ENCODE measurements at regions not wholly inside any gene's neighbourhood (a gene's known extent, or its start where the extent isn't known, plus 50 kb on each side); places are given as distances from the start of the nearest gene placed in this dataset.

GRCh38 chr21:19922122-19922521 lies 1076.1 kb upstream of the NCAM2 start:
- no peak for DNase-seq
- in situ Hi-C loops (cut with MboI; ENCODE audit: low pct_unique_long_range_greater_than_20kb, low sequenced_read_pairs): no loop called here

- in situ Hi-C loops (cut with MboI; ENCODE audit: low pct_unique_long_range_greater_than_20kb, low sequenced_read_pairs): no loop called here
- no peak for DNase-seq
Observed at GRCh38 chr21:19935467-19935866, 1062.7 kb upstream of the NCAM2 start.

- no peak for DNase-seq
- in situ Hi-C loops (cut with MboI; ENCODE audit: low pct_unique_long_range_greater_than_20kb, low sequenced_read_pairs): no loop called here
Observed at GRCh38 chr21:19937619-19938018, 1060.6 kb upstream of the NCAM2 start.

GRCh38 chr21:19941626-19942025 lies 1056.6 kb upstream of the NCAM2 start:
- in situ Hi-C loops (cut with MboI; ENCODE audit: low pct_unique_long_range_greater_than_20kb, low sequenced_read_pairs): no loop called here
- no peak for DNase-seq

- DNase-seq: no peak
- in situ Hi-C loops (cut with MboI; ENCODE audit: low pct_unique_long_range_greater_than_20kb, low sequenced_read_pairs): no loop called here
Observed at GRCh38 chr21:19950347-19950746, 1047.9 kb upstream of the NCAM2 start.

- in situ Hi-C loops (cut with MboI; ENCODE audit: low pct_unique_long_range_greater_than_20kb, low sequenced_read_pairs): no loop called here
- DNase-seq: no peak
Observed at GRCh38 chr21:19969156-19969555, 1029.1 kb upstream of the NCAM2 start.

GRCh38 chr21:19981938-19982337 lies 1016.3 kb upstream of the NCAM2 start:
- peak; percentile 12 for DNase-seq
- in situ Hi-C loops (cut with MboI; ENCODE audit: low pct_unique_long_range_greater_than_20kb, low sequenced_read_pairs): no loop called here

- in situ Hi-C loops (cut with MboI; ENCODE audit: low pct_unique_long_range_greater_than_20kb, low sequenced_read_pairs): no loop called here
- no peak for DNase-seq
Observed at GRCh38 chr21:19986396-19986795, 1011.8 kb upstream of the NCAM2 start.

GRCh38 chr21:19987671-19988070 lies 1010.5 kb upstream of the NCAM2 start:
- in situ Hi-C loops (cut with MboI; ENCODE audit: low pct_unique_long_range_greater_than_20kb, low sequenced_read_pairs): no loop called here
- no peak for DNase-seq

GRCh38 chr21:19992540-19992939 lies 1005.7 kb upstream of the NCAM2 start:
- in situ Hi-C loops (cut with MboI; ENCODE audit: low pct_unique_long_range_greater_than_20kb, low sequenced_read_pairs): no loop called here
- DNase-seq: no peak

- DNase-seq: no peak
- in situ Hi-C loops (cut with MboI; ENCODE audit: low pct_unique_long_range_greater_than_20kb, low sequenced_read_pairs): no loop called here
Observed at GRCh38 chr21:19993268-19993667, 1004.9 kb upstream of the NCAM2 start.

GRCh38 chr21:19995253-19995652 lies 1003.0 kb upstream of the NCAM2 start:
- DNase-seq: peak; percentile 97
- in situ Hi-C loops (cut with MboI; ENCODE audit: low pct_unique_long_range_greater_than_20kb, low sequenced_read_pairs): no loop called here

GRCh38 chr21:19998453-19998852 lies 999.8 kb upstream of the NCAM2 start:
- in situ Hi-C loops (cut with MboI; ENCODE audit: low pct_unique_long_range_greater_than_20kb, low sequenced_read_pairs): no loop called here
- DNase-seq: peak; percentile 42

GRCh38 chr21:19999369-20000272 lies 998.6 kb upstream of the NCAM2 start:
- peak; percentile 97 for DNase-seq
- in situ Hi-C loops (cut with MboI; ENCODE audit: low pct_unique_long_range_greater_than_20kb, low sequenced_read_pairs): no loop called here

GRCh38 chr21:20004367-20004766 lies 993.8 kb upstream of the NCAM2 start:
- in situ Hi-C loops (cut with MboI; ENCODE audit: low pct_unique_long_range_greater_than_20kb, low sequenced_read_pairs): no loop called here
- DNase-seq: peak; percentile 47

GRCh38 chr21:20010691-20011200 lies 987.5 kb upstream of the NCAM2 start:
- in situ Hi-C loops (cut with MboI; ENCODE audit: low pct_unique_long_range_greater_than_20kb, low sequenced_read_pairs): no loop called here
- DNase-seq: no peak

GRCh38 chr21:20013851-20014250 lies 984.4 kb upstream of the NCAM2 start:
- in situ Hi-C loops (cut with MboI; ENCODE audit: low pct_unique_long_range_greater_than_20kb, low sequenced_read_pairs): no loop called here
- DNase-seq: no peak

GRCh38 chr21:20016435-20017005 lies 981.7 kb upstream of the NCAM2 start:
- in situ Hi-C loops (cut with MboI; ENCODE audit: low pct_unique_long_range_greater_than_20kb, low sequenced_read_pairs): no loop called here
- DNase-seq: no peak

GRCh38 chr21:20020026-20020425 lies 978.2 kb upstream of the NCAM2 start:
- in situ Hi-C loops (cut with MboI; ENCODE audit: low pct_unique_long_range_greater_than_20kb, low sequenced_read_pairs): no loop called here
- DNase-seq: no peak

GRCh38 chr21:20023193-20023592 lies 975.0 kb upstream of the NCAM2 start:
- no peak for DNase-seq
- in situ Hi-C loops (cut with MboI; ENCODE audit: low pct_unique_long_range_greater_than_20kb, low sequenced_read_pairs): no loop called here

GRCh38 chr21:20024741-20025140 lies 973.5 kb upstream of the NCAM2 start:
- in situ Hi-C loops (cut with MboI; ENCODE audit: low pct_unique_long_range_greater_than_20kb, low sequenced_read_pairs): no loop called here
- DNase-seq: no peak
